ENCODE measurements at regions not wholly inside any gene's neighbourhood (a gene's known extent, or its start where the extent isn't known, plus 50 kb on each side); places are given as distances from the start of the nearest gene placed in this dataset.
"Not testable (repeated sequence)": the region's sequence is repeated elsewhere in the genome, so short reads cannot be mapped to it uniquely, and the experiment has no call there.

DNA sequence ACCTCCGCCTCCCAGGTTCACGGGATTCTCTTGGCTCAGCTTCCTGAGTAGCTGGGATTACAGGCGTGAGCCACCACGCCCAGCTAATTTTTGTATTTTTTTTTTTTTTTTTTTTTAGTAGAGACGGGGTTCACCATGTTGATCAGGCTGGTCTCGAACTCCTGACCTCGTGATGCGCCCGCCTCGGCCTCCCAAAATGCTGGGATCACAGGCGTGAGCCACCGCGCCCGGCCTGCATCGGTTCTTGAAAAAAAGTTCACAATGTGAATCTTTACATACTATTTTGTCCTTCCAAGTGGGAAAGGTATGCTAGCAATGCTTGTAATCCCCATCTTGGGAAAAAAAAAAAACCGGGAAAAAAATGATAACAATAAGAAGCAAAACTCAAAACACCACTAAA is 211.0 kb downstream of the SH3BGRL start:
- not testable (repeated sequence) for TF ChIP-seq EZH2 (IDR thresholded peaks at IDR 0.05; ENCODE audit: borderline replicate concordance)
- TF ChIP-seq, protein P1, sequence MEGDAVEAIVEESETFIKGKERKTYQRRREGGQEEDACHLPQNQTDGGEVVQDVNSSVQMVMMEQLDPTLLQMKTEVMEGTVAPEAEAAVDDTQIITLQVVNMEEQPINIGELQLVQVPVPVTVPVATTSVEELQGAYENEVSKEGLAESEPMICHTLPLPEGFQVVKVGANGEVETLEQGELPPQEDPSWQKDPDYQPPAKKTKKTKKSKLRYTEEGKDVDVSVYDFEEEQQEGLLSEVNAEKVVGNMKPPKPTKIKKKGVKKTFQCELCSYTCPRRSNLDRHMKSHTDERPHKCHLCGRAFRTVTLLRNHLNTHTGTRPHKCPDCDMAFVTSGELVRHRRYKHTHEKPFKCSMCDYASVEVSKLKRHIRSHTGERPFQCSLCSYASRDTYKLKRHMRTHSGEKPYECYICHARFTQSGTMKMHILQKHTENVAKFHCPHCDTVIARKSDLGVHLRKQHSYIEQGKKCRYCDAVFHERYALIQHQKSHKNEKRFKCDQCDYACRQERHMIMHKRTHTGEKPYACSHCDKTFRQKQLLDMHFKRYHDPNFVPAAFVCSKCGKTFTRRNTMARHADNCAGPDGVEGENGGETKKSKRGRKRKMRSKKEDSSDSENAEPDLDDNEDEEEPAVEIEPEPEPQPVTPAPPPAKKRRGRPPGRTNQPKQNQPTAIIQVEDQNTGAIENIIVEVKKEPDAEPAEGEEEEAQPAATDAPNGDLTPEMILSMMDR (IDR thresholded peaks at IDR 0.05; ENCODE audit: poor library complexity), result not testable (repeated sequence)

Measured in hepatocyte (in vitro differentiated cells).